ENCODE measurements at regions not wholly inside any gene's neighbourhood (a gene's known extent, or its start where the extent isn't known, plus 50 kb on each side); places are given as distances from the start of the nearest gene placed in this dataset.

GRCh38 chr14:36059531-36059930 is 117.0 kb downstream of the PTCSC3 start:
- no peaks in the 10 kb centered on the region for H3K36me3 Mint-ChIP-seq
- CTCF ChIA-PET, result interaction anchor here (3.1 kb wide), 1 partner anchor 10 kb away, joined by 13 read pairs; no protein-coding TSS in a partner anchor
- H3K4me3 Mint-ChIP-seq, result no peak overlapping the region
- DNase-seq, result no peak
- H3K27me3 Mint-ChIP-seq, result peaks cover 4% of the 10 kb centered on the region
- H3K9me3 Mint-ChIP-seq, result no peaks in the 10 kb centered on the region
- POLR2A ChIA-PET, result no interaction called here
- H3K27ac Mint-ChIP-seq, result no peak overlapping the region
- intact Hi-C loops (cut with micrococcal nuclease), result no loop called here
- no peaks in the 10 kb centered on the region for H3K4me1 Mint-ChIP-seq (ENCODE audit: low read depth)

GRCh38 chr14:36057452-36058116 is 118.9 kb downstream of the PTCSC3 start:
- Mint-ChIP-seq H3K27me3 (peaks cover 3% of the 10 kb centered on the region), H3K27ac (no peak overlapping the region), H3K36me3 (no peaks in the 10 kb centered on the region), H3K4me3 (no peak overlapping the region), H3K9me3 (no peaks in the 10 kb centered on the region), H3K4me1 (ENCODE audit: low read depth) (no peaks in the 10 kb centered on the region)
- CTCF ChIA-PET, result interaction anchor here (1.4 kb wide), 1 partner anchor 11 kb away, joined by 3 read pairs; no protein-coding TSS in a partner anchor
- intact Hi-C loops (cut with micrococcal nuclease), result no loop called here
- no peak for DNase-seq
- POLR2A ChIA-PET, result no interaction called here

- no peak for DNase-seq
- CTCF ChIA-PET, result interaction anchor here (1.4 kb wide), 1 partner anchor 12 kb away, joined by 3 read pairs; no protein-coding TSS in a partner anchor
- no peaks in the 10 kb centered on the region for H3K36me3 Mint-ChIP-seq
- intact Hi-C loops (cut with micrococcal nuclease), result no loop called here
- no peaks in the 10 kb centered on the region for H3K9me3 Mint-ChIP-seq
- H3K27me3 Mint-ChIP-seq, result peaks cover 2% of the 10 kb centered on the region
- H3K4me1 Mint-ChIP-seq (ENCODE audit: low read depth), result no peaks in the 10 kb centered on the region
- no peak overlapping the region for H3K4me3 Mint-ChIP-seq
- POLR2A ChIA-PET, result no interaction called here
- H3K27ac Mint-ChIP-seq, result no peak overlapping the region
These were observed 119.7 kb downstream of the PTCSC3 start for GRCh38 chr14:36056845-36057244.

- Mint-ChIP-seq H3K27ac (no peak overlapping the region), H3K27me3 (peaks cover under 1% of the 10 kb centered on the region), H3K9me3 (no peaks in the 10 kb centered on the region), H3K4me3 (no peak overlapping the region), H3K4me1 (ENCODE audit: low read depth) (no peaks in the 10 kb centered on the region), H3K36me3 (no peaks in the 10 kb centered on the region)
- ChIA-PET POLR2A (no interaction called here), CTCF (interaction anchor here (1.2 kb wide), 1 partner anchor 14 kb away, joined by 6 read pairs; no protein-coding TSS in a partner anchor)
- no peak for DNase-seq
- intact Hi-C loops (cut with micrococcal nuclease), result no loop called here
These were observed 120.8 kb downstream of the PTCSC3 start for GRCh38 chr14:36055681-36056225.

- Mint-ChIP-seq H3K4me3 (no peak overlapping the region), H3K36me3 (no peaks in the 10 kb centered on the region), H3K9me3 (no peaks in the 10 kb centered on the region), H3K27ac (no peak overlapping the region), H3K4me1 (ENCODE audit: low read depth) (no peaks in the 10 kb centered on the region), H3K27me3 (peaks cover 2% of the 10 kb centered on the region)
- intact Hi-C loops (cut with micrococcal nuclease), result no loop called here
- ChIA-PET CTCF (interaction anchor here (1.2 kb wide), 1 partner anchor 15 kb away, joined by 6 read pairs; no protein-coding TSS in a partner anchor), POLR2A (no interaction called here)
- no peak for DNase-seq
These were observed 121.5 kb downstream of the PTCSC3 start for GRCh38 chr14:36055052-36055378.

- peaks cover 2% of the 10 kb centered on the region for H3K27me3 Mint-ChIP-seq
- CTCF ChIA-PET, result interaction anchor here (2.3 kb wide), 1 partner anchor 15 kb away, joined by 8 read pairs; no protein-coding TSS in a partner anchor
- POLR2A ChIA-PET, result no interaction called here
- intact Hi-C loops (cut with micrococcal nuclease), result no loop called here
- no peaks in the 10 kb centered on the region for H3K9me3 Mint-ChIP-seq
- no peak for DNase-seq
- no peak overlapping the region for H3K4me3 Mint-ChIP-seq
- no peaks in the 10 kb centered on the region for H3K36me3 Mint-ChIP-seq
- no peaks in the 10 kb centered on the region for H3K4me1 Mint-ChIP-seq (ENCODE audit: low read depth)
- H3K27ac Mint-ChIP-seq, result no peak overlapping the region
These were observed 122.0 kb downstream of the PTCSC3 start for GRCh38 chr14:36054353-36055051.

- peaks cover 2% of the 10 kb centered on the region for H3K27me3 Mint-ChIP-seq
These were observed 123.8 kb downstream of the PTCSC3 start for GRCh38 chr14:36052681-36053080.

GRCh38 chr14:36052063-36052462 is 124.5 kb downstream of the PTCSC3 start:
- Mint-ChIP-seq H3K9me3 (no peaks in the 10 kb centered on the region), H3K27ac (no peak overlapping the region), H3K4me1 (ENCODE audit: low read depth) (no peaks in the 10 kb centered on the region), H3K27me3 (peaks cover 2% of the 10 kb centered on the region), H3K36me3 (no peaks in the 10 kb centered on the region), H3K4me3 (no peak overlapping the region)
- intact Hi-C loops (cut with micrococcal nuclease), result no loop called here
- no peak for DNase-seq
- CTCF ChIA-PET, result interaction anchor here (0.9 kb wide), 1 partner anchor 17 kb away, joined by 3 read pairs; no protein-coding TSS in a partner anchor
- POLR2A ChIA-PET, result no interaction called here

More at GRCh38 chr14:36052681-36053080, 123.8 kb downstream of the PTCSC3 start:
- CTCF ChIA-PET, result interaction anchor here (2.3 kb wide), 1 partner anchor 17 kb away, joined by 8 read pairs; no protein-coding TSS in a partner anchor
- Mint-ChIP-seq H3K4me1 (ENCODE audit: low read depth) (no peaks in the 10 kb centered on the region), H3K4me3 (no peak overlapping the region), H3K9me3 (no peaks in the 10 kb centered on the region), H3K36me3 (no peaks in the 10 kb centered on the region), H3K27ac (no peak overlapping the region)
- POLR2A ChIA-PET, result no interaction called here
- no peak for DNase-seq
- intact Hi-C loops (cut with micrococcal nuclease), result no loop called here

- no peaks in the 10 kb centered on the region for H3K36me3 Mint-ChIP-seq
- no peaks in the 10 kb centered on the region for H3K4me1 Mint-ChIP-seq (ENCODE audit: low read depth)
- no peaks in the 10 kb centered on the region for H3K9me3 Mint-ChIP-seq
- no peak overlapping the region for H3K4me3 Mint-ChIP-seq
- CTCF ChIA-PET, result interaction anchor here (0.7 to 1.5 kb wide), 3 partner anchors 20 to 166 kb away, joined by 3 to 4 read pairs (median 3); no protein-coding TSS in a partner anchor
- intact Hi-C loops (cut with micrococcal nuclease), result no loop called here
- POLR2A ChIA-PET, result interaction anchor here (0.5 kb wide), 1 partner anchor 394 kb away, joined by 3 read pairs; no protein-coding TSS in a partner anchor
- peaks cover 9% of the 10 kb centered on the region for H3K27me3 Mint-ChIP-seq
- H3K27ac Mint-ChIP-seq, result no peak overlapping the region
- no peak for DNase-seq
These were observed 127.9 kb downstream of the PTCSC3 start for GRCh38 chr14:36048667-36049066.

- POLR2A ChIA-PET, result no interaction called here
These were observed 128.6 kb downstream of the PTCSC3 start for GRCh38 chr14:36047912-36048311.

GRCh38 chr14:36035675-36036074 is 140.8 kb downstream of the PTCSC3 start:
- intact Hi-C loops (cut with micrococcal nuclease), result no loop called here
- H3K4me3 Mint-ChIP-seq, result no peak overlapping the region
- H3K9me3 Mint-ChIP-seq, result peaks cover 2% of the 10 kb centered on the region
- H3K4me1 Mint-ChIP-seq (ENCODE audit: low read depth), result no peaks in the 10 kb centered on the region
- POLR2A ChIA-PET, result no interaction called here
- CTCF ChIA-PET, result interaction anchor here (1.2 kb wide), 1 partner anchor 34 kb away, joined by 7 read pairs; no protein-coding TSS in a partner anchor
- no peaks in the 10 kb centered on the region for H3K36me3 Mint-ChIP-seq
- H3K27ac Mint-ChIP-seq, result no peak overlapping the region
- no peak for DNase-seq
- no peaks in the 10 kb centered on the region for H3K27me3 Mint-ChIP-seq

More at GRCh38 chr14:36047912-36048311, 128.6 kb downstream of the PTCSC3 start:
- peaks cover 9% of the 10 kb centered on the region for H3K27me3 Mint-ChIP-seq
- intact Hi-C loops (cut with micrococcal nuclease), result no loop called here
- DNase-seq, result no peak
- CTCF ChIA-PET, result interaction anchor here (0.5 to 1.5 kb wide), 3 partner anchors 21 to 326 kb away, joined by 3 to 4 read pairs (median 3); no protein-coding TSS in a partner anchor
- no peaks in the 10 kb centered on the region for H3K9me3 Mint-ChIP-seq
- H3K4me3 Mint-ChIP-seq, result no peak overlapping the region
- no peaks in the 10 kb centered on the region for H3K4me1 Mint-ChIP-seq (ENCODE audit: low read depth)
- no peaks in the 10 kb centered on the region for H3K36me3 Mint-ChIP-seq
- H3K27ac Mint-ChIP-seq, result no peak overlapping the region

- no peak for DNase-seq
- CTCF ChIA-PET, result interaction anchor here (0.6 to 1.4 kb wide), 4 partner anchors 41 to 373 kb away, joined by 3 to 6 read pairs (median 3); no protein-coding TSS in a partner anchor
- Mint-ChIP-seq H3K9me3 (no peaks in the 10 kb centered on the region), H3K36me3 (no peaks in the 10 kb centered on the region), H3K4me1 (ENCODE audit: low read depth) (no peaks in the 10 kb centered on the region), H3K4me3 (no peak overlapping the region), H3K27me3 (no peaks in the 10 kb centered on the region), H3K27ac (no peak overlapping the region)
- POLR2A ChIA-PET, result no interaction called here
- intact Hi-C loops (cut with micrococcal nuclease), result loop anchor here (1.0 kb wide), 1 partner anchor 145 kb away; no protein-coding TSS in a partner anchor
These were observed 147.9 kb downstream of the PTCSC3 start for GRCh38 chr14:36028665-36029064.

All from activated CD4-positive, alpha-beta memory T cell treated with anti-CD3 and anti-CD28 coated beads for 36 hours (primary cell).